ENCODE measurements at regions not wholly inside any gene's neighbourhood (a gene's known extent, or its start where the extent isn't known, plus 50 kb on each side); places are given as distances from the start of the nearest gene placed in this dataset.

DNA sequence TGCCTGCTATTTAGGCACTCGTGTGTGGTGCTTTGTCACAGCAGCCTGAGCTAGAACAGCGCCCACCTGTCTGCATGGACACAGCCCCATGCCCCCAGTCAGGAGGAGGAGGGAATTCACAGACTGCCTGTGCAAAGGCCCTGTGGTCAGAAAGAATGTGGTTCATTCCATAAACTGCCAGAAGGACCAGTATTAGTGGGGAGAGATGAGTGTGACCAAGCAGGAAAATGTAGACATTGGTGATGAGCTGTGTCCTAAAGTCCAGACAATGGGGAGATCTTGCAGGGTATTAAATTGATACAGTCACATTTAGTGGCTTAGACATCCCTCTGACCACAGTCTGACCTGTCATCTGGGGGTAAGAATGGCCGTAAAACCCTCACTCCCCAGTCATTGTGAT, 83.7 kb upstream of the LINC01488 start:
- TF ChIP-seq, protein P1, sequence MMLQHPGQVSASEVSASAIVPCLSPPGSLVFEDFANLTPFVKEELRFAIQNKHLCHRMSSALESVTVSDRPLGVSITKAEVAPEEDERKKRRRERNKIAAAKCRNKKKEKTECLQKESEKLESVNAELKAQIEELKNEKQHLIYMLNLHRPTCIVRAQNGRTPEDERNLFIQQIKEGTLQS (IDR thresholded peaks at IDR 0.05): no peak
- TF ChIP-seq POLR2AphosphoS5 (IDR thresholded peaks at IDR 0.05; ENCODE audit: low read depth, low read length): no peak
- TF ChIP-seq, protein P2, sequence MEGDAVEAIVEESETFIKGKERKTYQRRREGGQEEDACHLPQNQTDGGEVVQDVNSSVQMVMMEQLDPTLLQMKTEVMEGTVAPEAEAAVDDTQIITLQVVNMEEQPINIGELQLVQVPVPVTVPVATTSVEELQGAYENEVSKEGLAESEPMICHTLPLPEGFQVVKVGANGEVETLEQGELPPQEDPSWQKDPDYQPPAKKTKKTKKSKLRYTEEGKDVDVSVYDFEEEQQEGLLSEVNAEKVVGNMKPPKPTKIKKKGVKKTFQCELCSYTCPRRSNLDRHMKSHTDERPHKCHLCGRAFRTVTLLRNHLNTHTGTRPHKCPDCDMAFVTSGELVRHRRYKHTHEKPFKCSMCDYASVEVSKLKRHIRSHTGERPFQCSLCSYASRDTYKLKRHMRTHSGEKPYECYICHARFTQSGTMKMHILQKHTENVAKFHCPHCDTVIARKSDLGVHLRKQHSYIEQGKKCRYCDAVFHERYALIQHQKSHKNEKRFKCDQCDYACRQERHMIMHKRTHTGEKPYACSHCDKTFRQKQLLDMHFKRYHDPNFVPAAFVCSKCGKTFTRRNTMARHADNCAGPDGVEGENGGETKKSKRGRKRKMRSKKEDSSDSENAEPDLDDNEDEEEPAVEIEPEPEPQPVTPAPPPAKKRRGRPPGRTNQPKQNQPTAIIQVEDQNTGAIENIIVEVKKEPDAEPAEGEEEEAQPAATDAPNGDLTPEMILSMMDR (IDR thresholded peaks at IDR 0.05 in 2 of 3, conservative IDR thresholded peaks at IDR 0.05 in 1 of 3; ENCODE audit: borderline replicate concordance in 1 of 3, insufficient read depth in 1 of 3, low read depth in 2 of 3, low read length in 2 of 3): no peak
- no peak for TF ChIP-seq SRF (IDR thresholded peaks at IDR 0.05; ENCODE audit: low read depth)
- no peak for TF ChIP-seq POLR2A (IDR thresholded peaks at IDR 0.05; ENCODE audit: borderline replicate concordance, extremely low read depth, insufficient read depth, insufficient read length)
- TF ChIP-seq, protein P3, sequence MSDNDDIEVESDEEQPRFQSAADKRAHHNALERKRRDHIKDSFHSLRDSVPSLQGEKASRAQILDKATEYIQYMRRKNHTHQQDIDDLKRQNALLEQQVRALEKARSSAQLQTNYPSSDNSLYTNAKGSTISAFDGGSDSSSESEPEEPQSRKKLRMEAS (IDR thresholded peaks at IDR 0.05): no peak
- TF ChIP-seq, protein P4, sequence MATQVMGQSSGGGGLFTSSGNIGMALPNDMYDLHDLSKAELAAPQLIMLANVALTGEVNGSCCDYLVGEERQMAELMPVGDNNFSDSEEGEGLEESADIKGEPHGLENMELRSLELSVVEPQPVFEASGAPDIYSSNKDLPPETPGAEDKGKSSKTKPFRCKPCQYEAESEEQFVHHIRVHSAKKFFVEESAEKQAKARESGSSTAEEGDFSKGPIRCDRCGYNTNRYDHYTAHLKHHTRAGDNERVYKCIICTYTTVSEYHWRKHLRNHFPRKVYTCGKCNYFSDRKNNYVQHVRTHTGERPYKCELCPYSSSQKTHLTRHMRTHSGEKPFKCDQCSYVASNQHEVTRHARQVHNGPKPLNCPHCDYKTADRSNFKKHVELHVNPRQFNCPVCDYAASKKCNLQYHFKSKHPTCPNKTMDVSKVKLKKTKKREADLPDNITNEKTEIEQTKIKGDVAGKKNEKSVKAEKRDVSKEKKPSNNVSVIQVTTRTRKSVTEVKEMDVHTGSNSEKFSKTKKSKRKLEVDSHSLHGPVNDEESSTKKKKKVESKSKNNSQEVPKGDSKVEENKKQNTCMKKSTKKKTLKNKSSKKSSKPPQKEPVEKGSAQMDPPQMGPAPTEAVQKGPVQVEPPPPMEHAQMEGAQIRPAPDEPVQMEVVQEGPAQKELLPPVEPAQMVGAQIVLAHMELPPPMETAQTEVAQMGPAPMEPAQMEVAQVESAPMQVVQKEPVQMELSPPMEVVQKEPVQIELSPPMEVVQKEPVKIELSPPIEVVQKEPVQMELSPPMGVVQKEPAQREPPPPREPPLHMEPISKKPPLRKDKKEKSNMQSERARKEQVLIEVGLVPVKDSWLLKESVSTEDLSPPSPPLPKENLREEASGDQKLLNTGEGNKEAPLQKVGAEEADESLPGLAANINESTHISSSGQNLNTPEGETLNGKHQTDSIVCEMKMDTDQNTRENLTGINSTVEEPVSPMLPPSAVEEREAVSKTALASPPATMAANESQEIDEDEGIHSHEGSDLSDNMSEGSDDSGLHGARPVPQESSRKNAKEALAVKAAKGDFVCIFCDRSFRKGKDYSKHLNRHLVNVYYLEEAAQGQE (IDR thresholded peaks at IDR 0.05; ENCODE audit: low read depth): no peak
